Immature natural killer cell (primary cell): ENCODE measurements at regions not wholly inside any gene's neighbourhood (a gene's known extent, or its start where the extent isn't known, plus 50 kb on each side); places are given as distances from the start of the nearest gene placed in this dataset.
"Not testable (repeated sequence)": the region's sequence is repeated elsewhere in the genome, so short reads cannot be mapped to it uniquely, and the experiment has no call there.

ENCODE experiments used
- DNase-seq, 3 donors: peaks; one replicate each; pipeline ENCODE4 v3.0.0; 2022; ENCODE audit warnings: mixed read lengths in 1 of 3
- H3K27ac Mint-ChIP-seq, 6 donors: one replicate each; pipeline ENCODE4 v1.8.0; 2020; ENCODE audit warnings: mixed read lengths in 6 of 6, mild to moderate bottlenecking in 5 of 6, inconsistent platforms in 4 of 6, moderate library complexity in 3 of 6
- H3K27me3 Mint-ChIP-seq, 3 donors: one replicate each; pipeline ENCODE4 v1.8.0; 2020 to 2021; ENCODE audit warnings: low read depth in 3 of 3, mild to moderate bottlenecking in 3 of 3, mixed read lengths in 3 of 3, moderate library complexity in 3 of 3, inconsistent platforms in 1 of 3
- H3K36me3 Mint-ChIP-seq, 3 donors: one replicate each; pipeline ENCODE4 v1.8.0; 2020; ENCODE audit warnings: mixed read lengths in 3 of 3, inconsistent platforms in 2 of 3, mild to moderate bottlenecking in 2 of 3
- H3K4me1 Mint-ChIP-seq, 2 donors: one replicate each; pipeline ENCODE4 v1.8.0; 2020; ENCODE audit warnings: inconsistent platforms in 2 of 2, mild to moderate bottlenecking in 2 of 2, mixed read lengths in 2 of 2, moderate library complexity in 1 of 2
- H3K4me3 Mint-ChIP-seq, 5 donors: one replicate each; pipeline ENCODE4 v1.8.0; 2020; ENCODE audit warnings: mild to moderate bottlenecking in 5 of 5, mixed read lengths in 5 of 5, inconsistent platforms in 3 of 5, moderate library complexity in 3 of 5
- H3K9me3 Mint-ChIP-seq, 6 donors: one replicate each; pipeline ENCODE4 v1.8.0; 2020; ENCODE audit warnings: mild to moderate bottlenecking in 6 of 6, mixed read lengths in 6 of 6, inconsistent platforms in 4 of 6, moderate library complexity in 3 of 6

DNA sequence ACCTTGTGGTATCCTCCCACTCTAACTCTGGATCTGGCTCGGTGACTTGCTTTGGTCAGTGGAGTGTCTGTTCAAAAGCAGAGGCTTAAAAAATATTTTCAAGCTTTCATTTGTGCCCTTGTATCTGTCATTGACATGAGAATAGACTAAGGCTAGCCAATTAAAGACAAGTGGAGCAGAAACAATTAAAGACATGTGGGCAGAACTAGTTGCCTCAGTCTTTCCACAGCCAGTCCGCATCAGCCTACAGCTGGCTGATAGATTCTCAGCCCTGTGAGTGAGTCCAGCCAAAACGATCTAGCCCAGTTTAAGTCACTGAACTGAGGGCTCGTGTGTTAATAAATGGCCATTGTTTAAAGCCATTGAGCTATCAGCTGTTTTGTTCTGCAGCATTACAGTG, 185.2 kb upstream of the DGKB start:
- no peak overlapping the region for H3K4me3 Mint-ChIP-seq
- peaks cover 2 to 43% (median 20%) of the 10 kb centered on the region in 6 donors for H3K9me3 Mint-ChIP-seq
- H3K27me3 Mint-ChIP-seq, result peaks cover 0 to 1% (median 1%) of the 10 kb centered on the region in 3 donors
- DNase-seq, result no peak
- H3K36me3 Mint-ChIP-seq, result no peaks in the 10 kb centered on the region
- no peak overlapping the region for H3K27ac Mint-ChIP-seq
- H3K4me1 Mint-ChIP-seq, result no peaks in the 10 kb centered on the region

DNA sequence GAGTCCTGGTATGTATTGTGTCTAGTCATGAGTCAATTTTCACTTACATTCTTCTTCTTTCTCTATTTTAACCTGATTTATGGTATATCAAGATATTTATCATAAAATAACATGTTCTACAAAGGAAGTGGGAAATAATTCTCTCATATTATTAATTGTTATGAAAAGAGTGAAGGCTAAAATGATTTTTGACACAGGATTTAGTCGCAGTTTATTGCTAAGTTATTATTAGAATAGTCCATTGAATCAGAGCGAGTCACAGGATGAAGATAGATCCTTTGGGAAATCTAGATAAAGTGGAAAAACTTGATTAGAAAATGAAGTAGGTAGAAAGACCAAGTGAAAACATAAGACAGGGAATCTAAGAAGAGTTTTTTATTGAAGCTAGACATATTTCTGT, 184.3 kb upstream of the DGKB start:
- H3K9me3 Mint-ChIP-seq, result peaks cover 4 to 43% (median 20%) of the 10 kb centered on the region in 6 donors
- H3K27ac Mint-ChIP-seq, result no peak overlapping the region
- H3K4me1 Mint-ChIP-seq, result no peaks in the 10 kb centered on the region
- H3K27me3 Mint-ChIP-seq, result peaks cover 0 to 1% (median 1%) of the 10 kb centered on the region in 3 donors
- no peak for DNase-seq
- no peaks in the 10 kb centered on the region for H3K36me3 Mint-ChIP-seq
- H3K4me3 Mint-ChIP-seq, result no peak overlapping the region

DNA sequence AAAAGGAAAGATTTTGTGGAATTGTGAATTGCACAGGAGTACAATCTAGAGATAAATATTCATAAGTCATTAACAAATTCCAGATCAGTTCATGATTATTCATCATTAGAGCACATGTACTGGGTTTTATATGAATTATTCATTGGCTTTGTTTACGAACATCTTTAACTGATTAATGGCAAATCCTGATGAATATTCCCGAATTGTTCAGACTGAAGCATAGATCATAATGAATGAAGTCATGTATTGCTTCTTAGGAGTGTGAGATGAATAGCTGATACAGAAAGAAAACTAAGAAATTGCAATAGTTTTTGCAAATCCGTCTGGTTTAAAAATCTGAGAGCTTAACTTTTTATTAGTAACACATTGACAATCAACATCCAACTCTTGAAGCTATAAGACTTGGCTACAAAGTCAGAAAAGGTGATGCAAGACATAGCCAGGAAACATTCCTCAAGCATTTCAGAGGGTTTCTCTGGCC, 183.6 kb upstream of the DGKB start:
- Mint-ChIP-seq H3K9me3 (peaks cover 4 to 41% (median 20%) of the 10 kb centered on the region in 6 donors), H3K4me1 (no peaks in the 10 kb centered on the region), H3K4me3 (no peak overlapping the region), H3K27ac (no peak overlapping the region), H3K27me3 (peaks cover 0 to 1% (median 1%) of the 10 kb centered on the region in 3 donors), H3K36me3 (no peaks in the 10 kb centered on the region)
- no peak for DNase-seq

DNA sequence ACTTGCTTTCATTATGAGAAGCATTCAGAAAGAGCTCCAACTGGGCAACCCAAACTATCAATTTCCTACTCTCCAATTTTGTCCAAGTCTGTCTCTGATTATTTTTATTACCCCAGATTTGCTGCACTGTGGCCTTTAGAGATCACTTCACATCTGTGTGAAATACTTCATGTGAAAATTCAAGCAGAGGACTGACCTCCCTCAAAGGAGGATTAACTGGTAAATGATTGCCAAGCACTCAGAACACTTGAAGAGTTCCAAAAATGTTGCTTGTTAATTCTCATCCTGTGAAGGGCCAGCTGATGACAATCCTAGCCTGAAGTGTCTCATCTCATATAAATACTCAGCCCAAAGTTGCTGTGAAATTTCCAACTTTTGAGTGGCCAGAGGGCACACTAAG, 182.8 kb upstream of the DGKB start:
- Mint-ChIP-seq H3K27ac (no peak overlapping the region), H3K4me3 (no peak overlapping the region), H3K27me3 (peaks cover 0 to 1% (median 1%) of the 10 kb centered on the region in 3 donors), H3K9me3 (peaks cover 4 to 36% (median 20%) of the 10 kb centered on the region in 6 donors), H3K36me3 (no peaks in the 10 kb centered on the region), H3K4me1 (no peaks in the 10 kb centered on the region)
- DNase-seq, result no peak

- peaks cover 0 to 1% (median 0%) of the 10 kb centered on the region in 3 donors for H3K27me3 Mint-ChIP-seq
- peaks cover 2 to 27% (median 16%) of the 10 kb centered on the region in 6 donors for H3K9me3 Mint-ChIP-seq
- no peak overlapping the region for H3K27ac Mint-ChIP-seq
These were observed 181.8 kb upstream of the DGKB start for GRCh38 chr7:15084368-15084767.

GRCh38 chr7:15081891-15082290, 179.3 kb upstream of the DGKB start:
- Mint-ChIP-seq H3K9me3 (peaks cover 3 to 31% (median 19%) of the 10 kb centered on the region in 6 donors), H3K27ac (no peak overlapping the region), H3K36me3 (peaks cover 0 to under 1% (median 0%) of the 10 kb centered on the region in 3 donors), H3K4me1 (no peaks in the 10 kb centered on the region), H3K27me3 (peaks cover 0 to under 1% (median 0%) of the 10 kb centered on the region in 3 donors), H3K4me3 (no peak overlapping the region)
- no peak for DNase-seq

More at GRCh38 chr7:15084368-15084767, 181.8 kb upstream of the DGKB start:
- no peak overlapping the region for H3K4me3 Mint-ChIP-seq
- no peak for DNase-seq
- H3K36me3 Mint-ChIP-seq, result no peaks in the 10 kb centered on the region
- H3K4me1 Mint-ChIP-seq, result no peaks in the 10 kb centered on the region

GRCh38 chr7:15073301-15073700, 170.8 kb upstream of the DGKB start:
- DNase-seq, result no peak
- Mint-ChIP-seq H3K27ac (no peak overlapping the region), H3K4me3 (no peak overlapping the region), H3K27me3 (no peaks in the 10 kb centered on the region), H3K4me1 (no peaks in the 10 kb centered on the region), H3K36me3 (peaks cover 0 to 3% (median 0%) of the 10 kb centered on the region in 3 donors), H3K9me3 (peaks cover 7 to 47% (median 18%) of the 10 kb centered on the region in 6 donors)

DNA sequence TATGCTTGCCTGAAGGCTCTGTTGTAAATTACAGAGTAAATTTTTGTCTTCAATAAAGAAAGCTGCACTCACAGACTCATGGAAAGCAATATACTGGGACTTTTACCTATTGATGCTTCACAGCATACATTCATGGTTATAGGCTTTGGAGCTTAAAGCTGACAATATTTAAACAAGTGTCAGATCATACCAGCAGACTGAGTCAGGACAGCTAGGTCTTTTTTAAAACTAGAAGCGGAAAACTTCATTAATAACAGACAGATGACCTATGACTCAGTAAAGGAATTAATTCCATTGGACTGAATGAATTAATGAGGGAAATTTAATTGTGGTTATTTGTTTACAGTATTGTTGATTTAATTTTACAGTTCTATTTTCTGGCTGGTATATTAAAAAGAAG, 165.8 kb upstream of the DGKB start:
- H3K4me3 Mint-ChIP-seq, result no peak overlapping the region
- DNase-seq, result no peak
- H3K4me1 Mint-ChIP-seq, result no peaks in the 10 kb centered on the region
- H3K9me3 Mint-ChIP-seq, result peaks cover 6 to 41% (median 24%) of the 10 kb centered on the region in 6 donors
- no peak overlapping the region for H3K27ac Mint-ChIP-seq
- H3K27me3 Mint-ChIP-seq, result no peaks in the 10 kb centered on the region
- H3K36me3 Mint-ChIP-seq, result no peaks in the 10 kb centered on the region

- H3K27ac Mint-ChIP-seq, result no peak overlapping the region
These were observed 154.7 kb upstream of the DGKB start for GRCh38 chr7:15057272-15057671.

GRCh38 chr7:15054304-15054703, 151.8 kb upstream of the DGKB start:
- not testable (repeated sequence) for H3K36me3 Mint-ChIP-seq, H3K27me3 Mint-ChIP-seq, H3K4me1 Mint-ChIP-seq, H3K4me3 Mint-ChIP-seq, H3K27ac Mint-ChIP-seq, DNase-seq
- H3K9me3 Mint-ChIP-seq, result peaks cover 4 to 33% (median 12%) of the 10 kb centered on the region in 6 donors

More at GRCh38 chr7:15057272-15057671, 154.7 kb upstream of the DGKB start:
- Mint-ChIP-seq H3K36me3 (no peaks in the 10 kb centered on the region), H3K27me3 (peaks cover 0 to 1% (median 0%) of the 10 kb centered on the region in 3 donors), H3K4me3 (no peak overlapping the region), H3K4me1 (no peaks in the 10 kb centered on the region), H3K9me3 (peaks cover 2 to 28% (median 9%) of the 10 kb centered on the region in 6 donors)
- DNase-seq, result no peak

- Mint-ChIP-seq H3K4me3 (no peak overlapping the region), H3K27me3 (peaks cover 0 to 1% (median 0%) of the 10 kb centered on the region in 3 donors), H3K4me1 (no peaks in the 10 kb centered on the region), H3K36me3 (no peaks in the 10 kb centered on the region), H3K9me3 (peaks cover 9 to 60% (median 15%) of the 10 kb centered on the region in 6 donors), H3K27ac (no peak overlapping the region)
- DNase-seq, result no peak
These were observed 146.6 kb upstream of the DGKB start for GRCh38 chr7:15049157-15049556.

- Mint-ChIP-seq H3K27me3 (peaks cover 0 to 2% (median 0%) of the 10 kb centered on the region in 3 donors), H3K27ac (no peak overlapping the region), H3K9me3 (peaks cover 4 to 56% (median 16%) of the 10 kb centered on the region in 6 donors), H3K4me1 (no peaks in the 10 kb centered on the region), H3K36me3 (no peaks in the 10 kb centered on the region), H3K4me3 (no peak overlapping the region)
- no peak for DNase-seq
These were observed 144.3 kb upstream of the DGKB start for GRCh38 chr7:15046861-15047260.

DNA sequence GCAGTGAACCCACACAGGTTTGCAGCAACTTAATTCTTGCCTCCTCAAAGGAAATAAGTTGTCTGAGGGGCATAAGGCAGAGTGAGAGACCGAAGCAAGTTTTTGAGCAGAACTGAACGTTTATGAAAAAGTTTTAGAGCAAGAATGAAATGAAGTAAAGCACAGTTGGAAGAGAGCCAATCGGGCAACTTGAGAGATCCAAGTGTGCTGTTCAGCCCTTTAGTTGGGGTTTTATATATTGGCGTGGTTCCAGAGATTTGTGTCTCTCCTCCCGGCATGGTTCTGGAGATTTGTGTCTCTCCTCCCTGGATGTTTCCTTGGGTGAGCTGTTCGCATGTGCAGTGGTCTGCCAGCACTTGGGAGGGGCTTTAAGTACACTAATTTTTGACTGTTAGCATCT, 141.4 kb upstream of the DGKB start:
- DNase-seq, result no peak
- H3K36me3 Mint-ChIP-seq, result no peaks in the 10 kb centered on the region
- H3K9me3 Mint-ChIP-seq, result peaks cover 0 to 47% (median 21%) of the 10 kb centered on the region in 6 donors
- no peak overlapping the region for H3K4me3 Mint-ChIP-seq
- peaks cover 0 to 2% (median 0%) of the 10 kb centered on the region in 3 donors for H3K27me3 Mint-ChIP-seq
- no peaks in the 10 kb centered on the region for H3K4me1 Mint-ChIP-seq
- no peak overlapping the region for H3K27ac Mint-ChIP-seq

DNA sequence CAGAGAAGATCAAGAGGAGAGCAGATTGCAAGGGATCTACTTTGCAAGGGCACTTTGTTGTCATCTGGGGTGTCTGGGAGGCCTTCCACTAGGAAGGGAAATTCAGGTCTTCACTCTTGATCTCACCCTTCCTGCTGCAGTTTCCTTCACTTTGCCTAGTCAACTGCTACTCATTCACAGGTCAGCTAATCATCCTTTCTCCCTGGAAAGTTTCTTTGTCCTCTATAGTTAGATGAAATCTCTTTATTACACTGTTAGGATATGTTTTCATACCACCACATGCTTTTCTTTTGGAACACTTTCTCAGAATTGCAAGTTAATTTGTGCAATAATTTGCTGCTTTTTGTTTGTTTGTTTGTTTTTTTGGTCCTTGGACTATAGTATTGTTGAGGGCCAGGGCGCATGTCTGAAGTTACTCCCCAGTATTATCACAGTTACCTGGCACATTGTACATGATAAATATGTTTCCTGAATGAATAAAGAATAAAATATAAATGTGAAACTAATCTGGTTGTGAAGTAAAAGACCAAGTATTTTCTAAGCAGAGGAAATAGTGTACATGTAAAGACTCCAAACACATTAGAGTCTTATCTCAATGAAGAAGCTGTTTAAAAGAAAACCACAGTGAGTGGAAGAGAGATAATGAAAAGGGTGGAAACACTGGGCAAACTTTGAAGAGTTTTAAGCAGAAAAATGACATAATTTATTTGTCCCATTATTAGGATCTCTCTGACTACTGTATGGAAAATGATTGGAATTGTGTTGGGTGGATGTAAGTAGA, 139.9 kb upstream of the DGKB start:
- Mint-ChIP-seq H3K36me3 (no peaks in the 10 kb centered on the region), H3K9me3 (peaks cover 0 to 35% (median 19%) of the 10 kb centered on the region in 6 donors), H3K4me1 (no peaks in the 10 kb centered on the region), H3K27me3 (peaks cover 0 to 2% (median 0%) of the 10 kb centered on the region in 3 donors), H3K4me3 (no peak overlapping the region), H3K27ac (no peak overlapping the region)
- DNase-seq, result no peak
